ENCODE measurements at regions not wholly inside any gene's neighbourhood (a gene's known extent, or its start where the extent isn't known, plus 50 kb on each side); places are given as distances from the start of the nearest gene placed in this dataset.
"Not testable (repeated sequence)": the region's sequence is repeated elsewhere in the genome, so short reads cannot be mapped to it uniquely, and the experiment has no call there.

- no peak for DNase-seq (ENCODE audit: low read depth)
Observed at GRCh38 chr9:7342229-7342628, 457.3 kb downstream of the DMAC1 start.

DNA sequence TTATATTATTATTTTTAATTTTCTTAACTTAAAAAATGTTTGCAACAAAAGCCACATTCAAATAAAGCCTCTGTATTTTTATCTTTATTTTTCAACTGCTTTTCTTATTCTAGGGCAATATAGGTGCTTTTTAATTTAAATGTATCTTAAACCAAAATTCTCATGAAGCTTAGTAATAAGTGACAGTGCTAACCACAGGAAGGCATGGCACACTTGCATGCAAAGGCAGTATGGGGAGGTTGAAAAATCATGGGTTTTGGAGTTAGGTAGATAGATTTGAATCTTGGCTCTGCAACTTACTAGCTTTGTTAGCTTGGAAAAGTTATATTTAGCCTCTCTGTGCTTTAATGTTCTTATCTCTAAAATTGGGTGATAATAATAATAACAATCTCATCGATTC, 458.0 kb downstream of the DMAC1 start:
- no peak for DNase-seq (ENCODE audit: low read depth)

DNA sequence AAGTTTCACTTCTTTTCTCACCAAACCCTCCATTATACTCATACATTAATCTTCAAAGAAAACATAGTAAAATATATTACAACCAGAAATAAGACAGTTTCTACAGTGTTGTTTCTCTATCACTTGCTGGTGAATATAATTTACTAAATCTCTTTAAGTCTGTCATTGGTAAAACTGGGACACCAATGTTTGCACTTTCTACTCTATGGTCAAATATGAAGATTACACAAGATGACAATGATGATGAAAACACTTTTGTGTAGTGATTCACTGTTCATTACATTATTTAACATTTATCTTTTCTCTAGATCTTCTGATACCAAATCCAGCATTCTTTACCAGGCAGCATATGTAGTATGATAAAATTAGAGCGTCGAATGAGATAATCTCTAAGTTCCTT, 459.1 kb downstream of the DMAC1 start:
- DNase-seq (ENCODE audit: low read depth) = no peak

DNA sequence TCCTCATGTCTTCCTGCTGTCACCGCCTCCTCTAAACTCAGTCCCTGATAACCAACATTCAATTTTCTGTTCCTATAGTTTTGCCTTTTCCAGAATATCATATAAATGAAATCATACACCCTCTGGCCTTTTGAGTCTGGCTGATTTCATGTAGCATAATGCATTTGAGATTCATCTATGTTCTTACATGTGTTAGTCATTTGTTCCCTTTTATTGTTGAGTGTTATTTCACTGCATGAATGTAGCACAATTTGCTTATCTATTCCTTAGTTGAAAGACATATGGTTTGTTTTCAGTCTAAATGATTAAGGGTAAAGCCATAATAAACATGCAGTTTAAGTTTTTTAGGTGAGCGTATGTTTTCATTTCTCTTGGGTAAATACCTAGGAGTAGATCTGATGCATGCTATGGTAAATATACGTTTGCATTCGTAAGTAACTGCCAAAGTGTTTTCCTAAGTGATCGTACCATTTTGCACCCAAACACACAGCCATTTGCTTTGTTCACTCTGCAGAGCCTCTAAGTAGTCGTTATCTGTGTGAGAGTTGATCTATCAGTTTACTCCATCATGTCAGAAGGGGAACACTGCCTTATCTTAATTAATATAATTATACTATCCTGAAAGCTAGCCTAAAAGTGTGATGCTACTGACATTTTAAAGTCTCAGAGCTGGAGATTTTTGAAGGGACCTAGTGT, 460.8 kb downstream of the DMAC1 start:
- DNase-seq (ENCODE audit: low read depth) = no peak

DNA sequence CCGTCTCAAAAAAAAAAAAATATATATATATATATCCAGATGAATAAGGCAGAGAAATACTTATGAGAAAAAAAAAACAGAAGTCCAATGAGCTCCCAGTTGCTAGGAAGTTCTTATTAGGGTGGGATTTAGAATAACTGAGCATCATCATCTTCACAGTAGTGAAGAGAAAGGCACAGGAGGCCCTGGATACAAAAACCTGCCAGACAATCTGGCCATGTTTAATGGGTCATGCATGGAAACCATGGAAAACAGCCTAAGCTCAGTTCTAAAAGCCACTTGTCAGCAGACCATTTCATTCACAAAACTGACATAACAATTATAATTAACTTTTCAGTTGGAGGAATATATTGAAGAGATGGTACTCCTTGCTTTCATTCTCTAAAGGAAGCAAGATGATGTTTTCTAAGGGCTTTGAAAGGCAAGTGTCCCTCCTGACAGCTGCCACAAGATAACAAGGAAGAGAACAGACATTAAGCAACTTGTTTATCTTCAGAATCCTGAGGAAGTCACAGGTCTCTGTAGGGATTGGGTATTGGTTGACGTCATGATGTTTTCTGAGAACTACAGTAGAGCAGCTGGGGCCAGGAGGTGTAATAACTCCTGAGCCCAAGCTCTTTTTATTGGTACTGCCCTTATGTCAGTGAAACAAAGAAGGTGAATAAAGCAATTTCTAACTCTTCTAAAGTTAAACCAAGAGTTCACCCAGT, 463.1 kb downstream of the DMAC1 start:
- no peak for DNase-seq (ENCODE audit: low read depth)

DNA sequence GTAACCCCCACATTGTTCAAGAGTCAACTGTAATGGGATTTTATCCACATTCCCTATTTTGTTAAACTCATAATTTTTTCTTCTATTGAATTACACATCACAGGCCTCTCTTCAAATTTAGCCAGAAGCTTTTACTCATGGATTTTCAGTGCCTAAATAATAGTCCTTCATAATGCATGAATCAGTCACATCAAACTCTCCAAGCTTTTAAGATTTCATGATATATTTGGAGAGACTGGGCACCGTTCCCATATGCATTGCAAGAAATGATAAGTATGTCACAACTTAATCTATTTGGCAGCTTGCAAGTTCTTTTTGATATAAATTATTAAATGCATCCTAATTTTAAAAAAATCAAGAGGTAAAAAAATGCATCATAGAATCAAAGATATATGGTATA, 465.9 kb downstream of the DMAC1 start:
- DNase-seq (ENCODE audit: low read depth) = no peak

DNA sequence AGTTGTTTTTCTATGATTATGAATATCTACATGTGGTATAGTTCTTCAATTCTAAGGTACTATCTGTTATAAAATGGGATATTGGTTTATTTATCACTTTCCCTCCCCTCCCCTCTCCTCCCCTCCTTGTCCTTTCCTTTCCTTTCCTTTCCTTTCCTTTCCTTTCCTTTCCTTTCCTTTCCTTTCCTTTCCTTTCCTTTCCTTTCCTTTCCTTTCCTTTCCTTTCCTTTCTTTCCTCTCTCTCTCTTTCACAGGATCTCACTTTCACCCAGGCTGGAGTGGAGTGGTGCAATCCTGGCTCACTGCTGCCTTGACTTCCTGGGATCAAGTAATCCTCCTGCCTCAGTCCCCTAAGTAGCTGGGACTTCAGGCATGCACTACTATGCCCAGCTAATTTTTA, 466.8 kb downstream of the DMAC1 start:
- DNase-seq (ENCODE audit: low read depth) = no peak

DNA sequence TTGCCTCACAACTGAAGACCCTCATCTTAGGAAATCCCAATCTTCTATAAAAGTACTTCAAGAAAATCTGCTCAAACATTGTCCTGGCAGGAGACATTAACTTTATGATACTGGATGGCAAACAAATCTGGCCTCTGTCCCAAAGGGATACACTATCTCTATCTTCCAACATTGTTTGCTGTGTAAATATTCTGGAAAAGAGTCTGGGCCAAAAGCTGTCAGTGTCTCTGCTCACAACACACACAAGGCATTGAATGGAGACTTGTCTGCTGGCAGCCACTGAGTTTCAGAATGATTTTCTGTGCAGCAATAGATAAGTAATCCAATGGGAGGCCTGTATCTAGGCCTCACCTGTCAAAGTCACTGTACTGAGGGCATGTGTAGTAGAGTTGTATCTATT, 471.1 kb downstream of the DMAC1 start:
- DNase-seq (ENCODE audit: low read depth) = no peak

DNA sequence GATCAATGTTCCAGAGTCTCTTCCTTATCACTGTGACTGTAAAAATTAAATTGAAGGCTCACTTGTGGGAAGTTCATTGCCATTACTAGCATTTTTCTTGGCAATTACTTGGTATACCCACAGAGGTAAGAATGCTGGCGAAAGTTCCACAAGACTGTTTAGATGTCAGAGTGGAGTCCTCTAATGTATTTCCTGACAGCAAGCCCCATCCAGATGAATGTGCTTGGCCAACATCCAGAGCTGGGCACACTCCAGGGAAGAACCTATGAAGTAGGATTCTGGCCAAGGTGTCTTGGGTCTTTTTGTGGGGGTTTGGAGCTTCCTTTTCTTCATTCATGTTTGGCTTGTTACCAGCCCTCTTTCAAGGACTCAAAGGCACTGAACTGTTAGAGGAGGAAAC, 473.6 kb downstream of the DMAC1 start:
- no peak for DNase-seq (ENCODE audit: low read depth)

DNA sequence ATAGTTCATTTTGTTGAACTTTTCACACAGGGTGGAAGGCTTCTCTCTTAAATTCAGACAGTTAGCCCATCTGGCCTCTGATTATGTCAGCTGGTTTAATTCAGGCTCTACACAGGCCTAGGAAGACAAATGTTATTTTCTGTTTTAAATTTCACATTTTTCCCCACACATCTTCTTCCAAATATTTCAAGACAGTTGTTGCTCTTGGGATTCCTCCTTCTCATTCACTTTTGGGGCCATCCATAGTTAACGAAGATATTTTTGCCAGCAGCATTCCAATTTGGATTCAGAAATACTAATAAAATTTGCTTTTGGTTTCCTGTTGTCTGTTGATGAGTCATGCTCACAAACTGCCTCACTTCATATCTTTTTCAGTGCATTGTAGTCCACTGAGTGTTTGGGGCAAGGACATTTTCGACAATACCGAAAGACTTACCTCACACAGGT, 475.4 kb downstream of the DMAC1 start:
- DNase-seq (ENCODE audit: low read depth) = no peak

- DNase-seq (ENCODE audit: low read depth) = no peak
Observed at GRCh38 chr9:7320841-7321240, 478.7 kb downstream of the DMAC1 start.

DNA sequence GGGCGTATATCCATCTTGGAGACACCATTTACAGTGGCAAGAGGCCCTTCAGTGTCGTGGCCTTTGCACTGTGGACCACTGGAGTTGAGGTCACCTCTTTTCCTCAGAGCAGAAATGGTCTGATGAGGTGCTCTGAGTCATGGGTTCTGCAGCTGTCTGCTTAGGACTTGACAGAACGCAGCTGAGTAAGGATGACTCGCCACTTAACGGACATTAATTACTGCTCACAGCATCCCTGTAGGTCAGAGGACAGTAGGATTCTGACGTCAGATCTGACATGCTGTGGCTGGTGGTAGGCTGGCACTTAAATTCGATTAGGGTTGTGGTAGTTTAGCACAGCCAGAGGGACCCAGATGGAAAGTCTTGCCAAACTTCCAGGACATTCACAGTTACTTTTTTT, 479.4 kb downstream of the DMAC1 start:
- DNase-seq (ENCODE audit: low read depth) = no peak

- DNase-seq (ENCODE audit: low read depth) = no peak
Observed at GRCh38 chr9:7318920-7319319, 480.7 kb downstream of the DMAC1 start.

DNA sequence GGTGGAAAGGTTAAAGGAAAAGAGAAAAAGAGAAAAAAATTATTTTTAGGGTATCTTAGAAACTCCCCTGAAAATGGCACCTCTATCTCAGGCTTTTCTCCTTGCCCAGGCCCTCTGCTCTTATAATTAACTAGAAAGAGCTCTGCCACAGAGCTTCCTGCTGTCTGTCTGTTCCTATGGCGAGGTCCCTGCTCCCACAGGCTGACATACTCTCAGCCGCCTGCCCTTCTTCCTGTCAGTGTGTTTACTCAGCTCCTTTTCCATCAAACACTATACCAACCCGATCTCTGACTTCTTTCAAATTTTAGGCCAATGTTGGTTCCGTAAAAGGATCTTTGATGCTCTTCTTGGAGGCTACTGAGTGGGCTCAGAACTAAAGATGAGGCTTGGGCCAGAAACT, 482.6 kb downstream of the DMAC1 start:
- DNase-seq (ENCODE audit: low read depth) = no peak

GRCh38 chr9:7316166-7316795, 483.3 kb downstream of the DMAC1 start:
- DNase-seq (ENCODE audit: low read depth) = no peak

- no peak for DNase-seq (ENCODE audit: low read depth)
Observed at GRCh38 chr9:7315746-7316145, 483.8 kb downstream of the DMAC1 start.

DNA sequence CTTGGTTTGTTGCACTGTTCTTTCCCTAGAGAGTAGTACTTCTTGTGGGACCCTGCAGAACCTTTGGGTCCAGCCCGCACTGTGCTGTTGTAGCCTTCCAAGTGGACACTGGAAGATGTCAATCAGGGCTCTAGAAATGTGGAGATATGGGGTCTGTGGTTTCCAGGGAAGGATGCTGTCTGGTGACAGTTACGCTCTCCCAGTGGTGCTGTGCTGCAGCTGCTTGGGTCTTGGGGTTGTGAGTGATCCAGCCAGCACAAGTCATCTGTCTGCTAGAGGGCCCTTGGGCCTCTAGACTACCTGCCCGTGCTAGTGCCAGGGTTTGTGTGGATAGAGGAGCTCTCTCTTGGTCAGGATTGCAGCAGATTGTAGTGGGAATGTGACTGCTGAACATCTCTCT, 484.5 kb downstream of the DMAC1 start:
- DNase-seq (ENCODE audit: low read depth) = no peak

DNA sequence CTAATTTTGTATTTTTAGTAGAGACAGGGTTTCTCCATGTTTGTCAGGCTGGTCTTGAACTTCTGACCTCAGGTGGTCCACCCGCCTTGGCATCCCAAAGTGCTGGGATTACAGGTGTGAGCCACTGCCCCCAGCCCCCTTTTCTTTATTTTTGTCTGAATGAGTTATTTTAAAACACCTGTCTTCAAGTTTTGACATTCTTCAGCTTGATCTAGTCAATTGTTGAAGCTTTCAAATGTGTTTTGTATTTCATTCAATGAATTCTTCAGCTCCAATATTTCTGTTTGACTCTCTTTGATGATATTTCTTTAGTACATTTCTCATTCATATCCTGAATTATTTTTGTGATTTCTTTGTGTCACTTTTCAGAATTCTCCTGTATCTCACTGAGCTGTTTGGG, 486.2 kb downstream of the DMAC1 start:
- no peak for DNase-seq (ENCODE audit: low read depth)

DNA sequence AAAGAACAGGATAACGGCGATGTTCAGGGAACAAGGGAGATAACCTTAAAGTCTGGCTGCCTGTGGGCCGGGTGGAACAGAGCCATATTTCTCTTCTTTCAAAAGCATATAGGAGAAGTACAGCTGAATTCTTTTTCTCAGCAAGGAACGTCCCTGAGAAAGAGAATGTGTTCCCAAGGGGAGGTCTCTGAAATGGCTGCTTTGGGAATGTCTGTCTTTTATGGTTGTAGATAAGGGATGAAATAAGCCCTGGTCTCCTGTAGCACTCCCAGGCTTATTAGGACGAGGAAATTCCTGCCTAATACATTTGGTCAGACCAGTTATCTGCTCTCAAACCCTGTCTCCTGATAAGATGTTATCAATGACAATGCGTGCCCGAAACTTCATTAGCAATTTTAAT, 490.5 kb downstream of the DMAC1 start:
- not testable (repeated sequence) for DNase-seq (ENCODE audit: low read depth)

DNA sequence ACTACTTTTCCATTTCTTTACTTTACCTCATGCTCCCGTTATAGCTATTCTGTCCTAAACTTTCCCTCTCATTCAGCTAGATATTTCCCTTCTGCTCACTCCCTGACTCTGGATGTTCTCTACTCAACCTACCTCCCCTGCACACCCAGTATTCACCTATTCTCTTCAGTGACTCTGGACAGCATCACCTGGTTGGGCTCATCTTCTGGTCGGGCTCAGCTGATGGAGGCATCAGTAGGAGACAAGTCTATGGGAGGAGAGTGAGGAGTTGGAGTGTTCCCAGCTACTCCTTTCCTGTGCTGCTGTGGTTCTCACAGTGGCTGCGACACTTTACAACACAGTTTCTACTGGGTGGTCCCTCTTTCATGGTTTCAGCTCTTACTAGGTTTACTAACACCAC, 493.9 kb downstream of the DMAC1 start:
- DNase-seq (ENCODE audit: low read depth) = no peak

DNA sequence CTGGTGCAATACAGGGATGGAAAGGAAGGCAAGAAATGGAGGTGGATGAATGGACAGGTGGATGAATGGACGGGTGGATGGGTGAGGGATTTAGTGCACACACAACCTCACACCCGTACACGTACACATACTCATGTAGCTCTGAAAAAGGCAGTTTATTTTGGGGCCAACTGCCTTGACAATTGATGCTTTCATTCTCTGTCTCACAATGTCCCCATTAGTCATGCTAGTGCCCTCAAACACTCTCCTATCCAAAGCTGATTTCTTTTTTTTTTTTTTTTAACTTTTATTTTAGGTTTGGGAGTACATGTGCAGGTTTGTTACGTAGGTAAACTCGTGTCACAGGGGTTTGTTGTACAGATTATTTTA, 495.0 kb downstream of the DMAC1 start:
- DNase-seq (ENCODE audit: low read depth) = no peak

DNA sequence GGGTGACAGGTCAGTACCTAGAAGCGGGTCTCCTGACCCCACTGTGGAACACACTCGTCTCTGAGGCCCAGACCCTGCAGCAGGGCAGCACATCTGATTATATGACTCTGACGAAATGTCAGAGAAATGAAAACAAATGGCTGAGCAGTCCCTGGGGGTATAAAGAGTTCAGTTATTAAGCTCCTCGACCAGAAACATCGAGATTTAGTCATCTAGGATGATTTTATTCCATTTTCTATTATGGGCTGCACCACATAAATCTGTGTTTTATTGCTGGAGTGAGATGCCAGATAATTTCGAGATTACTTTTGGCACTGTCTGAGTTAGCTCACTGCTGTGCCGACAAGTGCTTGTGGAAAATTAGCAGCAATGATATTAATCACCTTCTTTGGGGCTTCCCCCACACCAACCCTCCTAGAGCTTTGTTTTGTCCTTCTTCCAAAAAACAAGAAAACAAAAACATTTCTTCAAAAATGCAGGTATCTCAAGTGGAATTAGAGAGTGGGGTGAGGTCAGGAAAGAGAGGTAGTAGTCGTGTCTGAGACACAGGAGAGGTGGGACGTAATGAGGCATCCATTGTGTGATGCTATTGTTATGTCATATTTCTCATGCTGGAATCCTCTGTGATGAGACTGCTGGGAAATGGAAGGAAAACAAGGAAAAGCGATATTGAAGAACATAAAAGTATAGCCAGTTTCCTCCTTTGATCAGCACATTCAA, 495.5 kb downstream of the DMAC1 start:
- no peak for DNase-seq (ENCODE audit: low read depth)

DNA sequence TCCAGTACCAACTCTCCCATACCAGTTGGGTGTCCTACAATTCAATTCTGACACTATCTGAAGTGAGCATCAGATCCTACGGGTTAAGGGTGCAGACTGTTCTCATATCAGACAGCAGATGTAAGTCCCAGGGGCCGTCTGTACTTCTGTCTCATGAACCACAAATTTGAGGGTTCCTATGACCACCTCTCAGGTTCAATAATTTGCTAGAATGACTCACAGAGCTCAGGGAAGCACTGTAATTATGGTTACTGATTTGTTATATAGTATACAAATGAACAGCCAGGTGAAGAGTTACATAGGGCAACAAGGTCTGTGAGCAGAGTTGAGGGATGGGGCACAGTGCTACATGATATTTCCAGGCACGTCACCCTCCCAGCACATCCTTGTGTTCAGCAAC, 499.1 kb downstream of the DMAC1 start:
- no peak for DNase-seq (ENCODE audit: low read depth)

All from activated T-helper 9 cell treated with anti-CD3 and anti-CD28 coated beads, Interleukin-2, amount 50 U/mL, for 16 hours (primary cell).